GM21737 (cell line): ENCODE measurements at regions not wholly inside any gene's neighbourhood (a gene's known extent, or its start where the extent isn't known, plus 50 kb on each side); places are given as distances from the start of the nearest gene placed in this dataset.
A peak's percentile ranks its signal among the peaks of the same experiment; 100 is the strongest.
"Not testable (repeated sequence)": the region's sequence is repeated elsewhere in the genome, so short reads cannot be mapped to it uniquely, and the experiment has no call there.

Experiments
- ATAC-seq: cut with Tn5 transposase; IDR thresholded peaks from one replicate; pipeline ENCODE4 v1.9.1; 2021; ENCODE audit warnings: mild to moderate bottlenecking, moderate library complexity; ENCODE audit not compliant: unreplicated experiment

GRCh38 chr3:88403319-88403718 is 253.6 kb downstream of the C3orf38 start:
- no peak for ATAC-seq

GRCh38 chr3:88408097-88408496 is 258.3 kb downstream of the C3orf38 start:
- no peak for ATAC-seq

- no peak for ATAC-seq
Measured at GRCh38 chr3:88408935-88409334, 259.2 kb downstream of the C3orf38 start.

GRCh38 chr3:88410259-88410658 is 260.5 kb downstream of the C3orf38 start:
- ATAC-seq = no peak

GRCh38 chr3:88412346-88412745 is 262.6 kb downstream of the C3orf38 start:
- ATAC-seq = no peak

- ATAC-seq = no peak
Measured at GRCh38 chr3:88416436-88416835, 266.7 kb downstream of the C3orf38 start.

GRCh38 chr3:88418219-88418618 is 268.5 kb downstream of the C3orf38 start:
- ATAC-seq = no peak

GRCh38 chr3:88433568-88433967 is 283.8 kb downstream of the C3orf38 start:
- peak; percentile 100 for ATAC-seq

- no peak for ATAC-seq
Measured at GRCh38 chr3:88434001-88434400, 284.2 kb downstream of the C3orf38 start.

GRCh38 chr3:88440701-88441100 is 290.9 kb downstream of the C3orf38 start:
- ATAC-seq = no peak

- ATAC-seq = no peak
Measured at GRCh38 chr3:88443066-88443465, 293.3 kb downstream of the C3orf38 start.

GRCh38 chr3:88444251-88444650 is 294.5 kb downstream of the C3orf38 start:
- ATAC-seq = no peak

GRCh38 chr3:88452228-88452627 is 302.5 kb downstream of the C3orf38 start:
- no peak for ATAC-seq

GRCh38 chr3:88460369-88460768 is 310.6 kb downstream of the C3orf38 start:
- ATAC-seq = no peak

GRCh38 chr3:88462230-88462629 is 312.5 kb downstream of the C3orf38 start:
- ATAC-seq = no peak

GRCh38 chr3:88467191-88467590 is 317.4 kb downstream of the C3orf38 start:
- no peak for ATAC-seq

- no peak for ATAC-seq
Measured at GRCh38 chr3:88469216-88469615, 319.5 kb downstream of the C3orf38 start.

GRCh38 chr3:88478460-88478859 is 328.7 kb downstream of the C3orf38 start:
- no peak for ATAC-seq

- no peak for ATAC-seq
Measured at GRCh38 chr3:88480822-88481221, 331.1 kb downstream of the C3orf38 start.

- no peak for ATAC-seq
Measured at GRCh38 chr3:88485001-88485400, 335.2 kb downstream of the C3orf38 start.

GRCh38 chr3:88508818-88509217 is 359.1 kb downstream of the C3orf38 start:
- ATAC-seq = not testable (repeated sequence)

GRCh38 chr3:88509582-88509981 is 359.8 kb downstream of the C3orf38 start:
- no peak for ATAC-seq

GRCh38 chr3:88528494-88528893 is 378.7 kb downstream of the C3orf38 start:
- ATAC-seq = no peak

- no peak for ATAC-seq
Measured at GRCh38 chr3:88534534-88534933, 384.8 kb downstream of the C3orf38 start.
